ENCODE measurements at regions not wholly inside any gene's neighbourhood (a gene's known extent, or its start where the extent isn't known, plus 50 kb on each side); places are given as distances from the start of the nearest gene placed in this dataset.

- peaks cover 0 to 5% of the 10 kb centered on the region in 2 donors for H3K9me3 ChIP-seq (ENCODE audit: control insufficient read depth in 1 of 2, low read length in 2 of 2)
- no peaks in the 10 kb centered on the region for H3K4me1 ChIP-seq (ENCODE audit: insufficient read depth, low read length)
- ChIA-PET CTCF (ENCODE audit: partially characterized antibody) (no interaction called here), POLR2A (ENCODE audit: partially characterized antibody) (no interaction called here)
- no peak overlapping the region for H3K27ac ChIP-seq (ENCODE audit: low read depth, low read length)
- Mint-ChIP-seq H3K4me1 (no peaks in the 10 kb centered on the region), H3K36me3 (no peaks in the 10 kb centered on the region), H3K27ac (no peak overlapping the region), H3K4me3 (no peak overlapping the region), H3K27me3 (no peaks in the 10 kb centered on the region), H3K9me3 (peaks cover 1 to 57% (median 32%) of the 10 kb centered on the region in 8 donors)
- H3K36me3 ChIP-seq (ENCODE audit: insufficient read depth, low read length), result no peaks in the 10 kb centered on the region
- H3K4me3 ChIP-seq (ENCODE audit: low read length in 2 of 2), result no peak overlapping the region
- DNase-seq, result no peak
- H3K27me3 ChIP-seq (ENCODE audit: insufficient read depth, low read length), result no peaks in the 10 kb centered on the region
- intact Hi-C loops (cut with micrococcal nuclease), result no loop called here
Observed at GRCh38 chr16:61371881-61372280, 664.4 kb downstream of the CDH8 start.

DNA sequence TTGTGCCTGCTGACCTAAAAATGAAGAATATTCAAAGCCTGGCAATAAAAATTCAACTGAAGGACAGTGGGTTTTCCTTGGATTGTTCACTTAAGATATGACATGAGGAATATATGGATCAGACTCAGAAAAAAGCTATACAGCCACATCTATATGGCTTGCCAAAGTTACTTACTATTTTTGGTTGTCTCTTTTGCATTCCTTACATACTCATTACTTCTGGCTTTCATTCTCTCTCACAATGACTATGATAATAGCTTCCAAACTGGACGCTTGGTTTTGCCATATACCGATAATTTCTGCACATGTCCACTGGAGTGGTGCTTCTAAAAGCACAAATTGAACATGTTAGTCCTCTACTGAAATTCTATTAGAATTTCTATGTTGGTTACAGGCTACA, 664.9 kb downstream of the CDH8 start:
- Histone ChIP-seq H3K4me3 (ENCODE audit: low read length in 2 of 2) (no peak overlapping the region), H3K27me3 (ENCODE audit: insufficient read depth, low read length) (no peaks in the 10 kb centered on the region), H3K4me1 (ENCODE audit: insufficient read depth, low read length) (no peaks in the 10 kb centered on the region), H3K27ac (ENCODE audit: low read depth, low read length) (no peak overlapping the region), H3K36me3 (ENCODE audit: insufficient read depth, low read length) (no peaks in the 10 kb centered on the region), H3K9me3 (ENCODE audit: control insufficient read depth in 1 of 2, low read length in 2 of 2) (peaks cover 0 to 10% of the 10 kb centered on the region in 2 donors)
- no peaks in the 10 kb centered on the region for H3K27me3 Mint-ChIP-seq
- no peak overlapping the region for H3K4me3 Mint-ChIP-seq
- intact Hi-C loops (cut with micrococcal nuclease), result no loop called here
- no peak for DNase-seq
- no peaks in the 10 kb centered on the region for H3K4me1 Mint-ChIP-seq
- POLR2A ChIA-PET (ENCODE audit: partially characterized antibody), result no interaction called here
- peaks cover 2 to 57% (median 31%) of the 10 kb centered on the region in 8 donors for H3K9me3 Mint-ChIP-seq
- CTCF ChIA-PET (ENCODE audit: partially characterized antibody), result no interaction called here
- no peaks in the 10 kb centered on the region for H3K36me3 Mint-ChIP-seq
- H3K27ac Mint-ChIP-seq, result no peak overlapping the region

- no peaks in the 10 kb centered on the region for H3K4me1 Mint-ChIP-seq
- Histone ChIP-seq H3K27me3 (ENCODE audit: insufficient read depth, low read length) (no peaks in the 10 kb centered on the region), H3K4me3 (ENCODE audit: low read length in 2 of 2) (no peak overlapping the region), H3K27ac (ENCODE audit: low read depth, low read length) (no peak overlapping the region), H3K36me3 (ENCODE audit: insufficient read depth, low read length) (no peaks in the 10 kb centered on the region), H3K4me1 (ENCODE audit: insufficient read depth, low read length) (no peaks in the 10 kb centered on the region), H3K9me3 (ENCODE audit: control insufficient read depth in 1 of 2, low read length in 2 of 2) (peaks cover 0 to 9% of the 10 kb centered on the region in 2 donors)
- H3K27me3 Mint-ChIP-seq, result no peaks in the 10 kb centered on the region
- no peak overlapping the region for H3K4me3 Mint-ChIP-seq
- POLR2A ChIA-PET (ENCODE audit: partially characterized antibody), result no interaction called here
- intact Hi-C loops (cut with micrococcal nuclease), result no loop called here
- H3K27ac Mint-ChIP-seq, result no peak overlapping the region
- H3K36me3 Mint-ChIP-seq, result no peaks in the 10 kb centered on the region
- H3K9me3 Mint-ChIP-seq, result peaks cover 5 to 61% (median 33%) of the 10 kb centered on the region in 8 donors
- CTCF ChIA-PET (ENCODE audit: partially characterized antibody), result no interaction called here
- DNase-seq, result no peak
Observed at GRCh38 chr16:61370564-61370963, 665.7 kb downstream of the CDH8 start.

DNA sequence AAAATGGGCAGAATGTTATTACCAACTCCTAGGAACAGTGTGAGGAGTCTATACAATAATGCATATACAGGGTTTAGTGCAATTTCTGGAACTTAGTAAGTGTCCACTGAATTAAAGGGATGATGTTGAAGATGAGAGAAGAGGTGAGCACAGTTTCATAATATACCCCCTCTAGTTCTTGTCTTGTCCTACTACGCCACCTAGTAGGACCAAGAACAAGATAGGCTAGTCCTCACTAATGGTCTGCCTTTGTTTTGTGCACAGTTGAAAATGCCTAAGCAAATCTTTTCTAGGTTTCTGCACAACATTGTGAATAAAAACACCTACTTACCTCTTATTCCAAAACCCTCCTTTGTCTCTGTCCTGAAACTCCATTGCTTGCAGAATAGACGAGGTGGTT, 670.2 kb downstream of the CDH8 start:
- ChIA-PET POLR2A (ENCODE audit: partially characterized antibody) (no interaction called here), CTCF (ENCODE audit: partially characterized antibody) (no interaction called here)
- peaks cover 7 to 56% (median 31%) of the 10 kb centered on the region in 8 donors for H3K9me3 Mint-ChIP-seq
- intact Hi-C loops (cut with micrococcal nuclease), result no loop called here
- no peaks in the 10 kb centered on the region for H3K27me3 ChIP-seq (ENCODE audit: insufficient read depth, low read length)
- no peaks in the 10 kb centered on the region for H3K36me3 Mint-ChIP-seq
- H3K27ac Mint-ChIP-seq, result no peak overlapping the region
- no peaks in the 10 kb centered on the region for H3K4me1 ChIP-seq (ENCODE audit: insufficient read depth, low read length)
- peaks cover 0 to 9% of the 10 kb centered on the region in 2 donors for H3K9me3 ChIP-seq (ENCODE audit: control insufficient read depth in 1 of 2, low read length in 2 of 2)
- H3K27ac ChIP-seq (ENCODE audit: low read depth, low read length), result no peak overlapping the region
- no peak for DNase-seq
- H3K36me3 ChIP-seq (ENCODE audit: insufficient read depth, low read length), result no peaks in the 10 kb centered on the region
- no peak overlapping the region for H3K4me3 Mint-ChIP-seq
- no peaks in the 10 kb centered on the region for H3K27me3 Mint-ChIP-seq
- no peaks in the 10 kb centered on the region for H3K4me1 Mint-ChIP-seq
- no peak overlapping the region for H3K4me3 ChIP-seq (ENCODE audit: low read length in 2 of 2)

- H3K9me3 Mint-ChIP-seq, result peaks cover 7 to 53% (median 22%) of the 10 kb centered on the region in 8 donors
- no peak overlapping the region for H3K27ac ChIP-seq (ENCODE audit: low read depth, low read length)
- no peak for DNase-seq
- intact Hi-C loops (cut with micrococcal nuclease), result no loop called here
- no peaks in the 10 kb centered on the region for H3K27me3 ChIP-seq (ENCODE audit: insufficient read depth, low read length)
- H3K27ac Mint-ChIP-seq, result no peak overlapping the region
- no peaks in the 10 kb centered on the region for H3K27me3 Mint-ChIP-seq
- H3K4me1 Mint-ChIP-seq, result no peaks in the 10 kb centered on the region
- no peaks in the 10 kb centered on the region for H3K4me1 ChIP-seq (ENCODE audit: insufficient read depth, low read length)
- H3K9me3 ChIP-seq (ENCODE audit: control insufficient read depth in 1 of 2, low read length in 2 of 2), result peaks cover 0 to 9% of the 10 kb centered on the region in 2 donors
- H3K36me3 Mint-ChIP-seq, result no peaks in the 10 kb centered on the region
- ChIA-PET POLR2A (ENCODE audit: partially characterized antibody) (no interaction called here), CTCF (ENCODE audit: partially characterized antibody) (no interaction called here)
- no peaks in the 10 kb centered on the region for H3K36me3 ChIP-seq (ENCODE audit: insufficient read depth, low read length)
- H3K4me3 ChIP-seq (ENCODE audit: low read length in 2 of 2), result no peak overlapping the region
- H3K4me3 Mint-ChIP-seq, result no peak overlapping the region
Observed at GRCh38 chr16:61364990-61365389, 671.2 kb downstream of the CDH8 start.

- H3K27ac ChIP-seq (ENCODE audit: low read depth, low read length), result no peak overlapping the region
- peaks cover 0 to 11% of the 10 kb centered on the region in 2 donors for H3K9me3 ChIP-seq (ENCODE audit: control insufficient read depth in 1 of 2, low read length in 2 of 2)
- no peaks in the 10 kb centered on the region for H3K4me1 ChIP-seq (ENCODE audit: insufficient read depth, low read length)
- DNase-seq, result no peak
- Mint-ChIP-seq H3K27ac (no peak overlapping the region), H3K9me3 (peaks cover 7 to 47% (median 29%) of the 10 kb centered on the region in 8 donors), H3K36me3 (no peaks in the 10 kb centered on the region), H3K27me3 (no peaks in the 10 kb centered on the region), H3K4me3 (no peak overlapping the region), H3K4me1 (no peaks in the 10 kb centered on the region)
- ChIA-PET POLR2A (ENCODE audit: partially characterized antibody) (no interaction called here), CTCF (ENCODE audit: partially characterized antibody) (no interaction called here)
- no peaks in the 10 kb centered on the region for H3K36me3 ChIP-seq (ENCODE audit: insufficient read depth, low read length)
- H3K27me3 ChIP-seq (ENCODE audit: insufficient read depth, low read length), result no peaks in the 10 kb centered on the region
- intact Hi-C loops (cut with micrococcal nuclease), result no loop called here
- H3K4me3 ChIP-seq (ENCODE audit: low read length in 2 of 2), result no peak overlapping the region
Observed at GRCh38 chr16:61362585-61362984, 673.7 kb downstream of the CDH8 start.

GRCh38 chr16:61344791-61345190, 691.4 kb downstream of the CDH8 start:
- no peaks in the 10 kb centered on the region for H3K36me3 Mint-ChIP-seq
- no peaks in the 10 kb centered on the region for H3K27me3 Mint-ChIP-seq
- intact Hi-C loops (cut with micrococcal nuclease), result no loop called here
- H3K4me3 Mint-ChIP-seq, result no peak overlapping the region
- Histone ChIP-seq H3K4me1 (ENCODE audit: insufficient read depth, low read length) (no peaks in the 10 kb centered on the region), H3K27me3 (ENCODE audit: insufficient read depth, low read length) (no peaks in the 10 kb centered on the region), H3K27ac (ENCODE audit: low read depth, low read length) (no peak overlapping the region), H3K9me3 (ENCODE audit: control insufficient read depth in 1 of 2, low read length in 2 of 2) (no peaks in the 10 kb centered on the region), H3K36me3 (ENCODE audit: insufficient read depth, low read length) (no peaks in the 10 kb centered on the region), H3K4me3 (ENCODE audit: low read length in 2 of 2) (no peak overlapping the region)
- CTCF ChIA-PET (ENCODE audit: partially characterized antibody), result no interaction called here
- H3K9me3 Mint-ChIP-seq, result peaks cover 5 to 26% (median 14%) of the 10 kb centered on the region in 8 donors
- DNase-seq, result no peak
- no peak overlapping the region for H3K27ac Mint-ChIP-seq
- POLR2A ChIA-PET (ENCODE audit: partially characterized antibody), result no interaction called here
- no peaks in the 10 kb centered on the region for H3K4me1 Mint-ChIP-seq

- H3K27ac Mint-ChIP-seq, result no peak overlapping the region
- POLR2A ChIA-PET (ENCODE audit: partially characterized antibody), result no interaction called here
- H3K4me1 ChIP-seq (ENCODE audit: insufficient read depth, low read length), result no peaks in the 10 kb centered on the region
- H3K27me3 Mint-ChIP-seq, result no peaks in the 10 kb centered on the region
- no peaks in the 10 kb centered on the region for H3K36me3 ChIP-seq (ENCODE audit: insufficient read depth, low read length)
- H3K4me1 Mint-ChIP-seq, result no peaks in the 10 kb centered on the region
- intact Hi-C loops (cut with micrococcal nuclease), result no loop called here
- no peaks in the 10 kb centered on the region for H3K9me3 ChIP-seq (ENCODE audit: control insufficient read depth in 1 of 2, low read length in 2 of 2)
- CTCF ChIA-PET (ENCODE audit: partially characterized antibody), result no interaction called here
- peaks cover 3 to 35% (median 14%) of the 10 kb centered on the region in 8 donors for H3K9me3 Mint-ChIP-seq
- H3K27me3 ChIP-seq (ENCODE audit: insufficient read depth, low read length), result no peaks in the 10 kb centered on the region
- peaks cover 0 to 1% of the 10 kb centered on the region in 2 donors for H3K36me3 Mint-ChIP-seq
- H3K4me3 Mint-ChIP-seq, result no peak overlapping the region
- DNase-seq, result no peak
- no peak overlapping the region for H3K27ac ChIP-seq (ENCODE audit: low read depth, low read length)
- H3K4me3 ChIP-seq (ENCODE audit: low read length in 2 of 2), result no peak overlapping the region
Observed at GRCh38 chr16:61332461-61332860, 703.8 kb downstream of the CDH8 start.

Measured in CD4-positive, alpha-beta memory T cell (primary cell).